GM12864 (cell line): ENCODE measurements at regions not wholly inside any gene's neighbourhood (a gene's known extent, or its start where the extent isn't known, plus 50 kb on each side); places are given as distances from the start of the nearest gene placed in this dataset.

Experiments used
- DNase-seq: peaks from one replicate; pipeline ENCODE4 v3.0.0-alpha.2; 2011; ENCODE audit warnings: low read depth
- H3K4me3 ChIP-seq: 2 replicates; pipeline ENCODE4 v1.5.1; 2011; ENCODE audit warnings: mild to moderate bottlenecking, low read depth, low read length, control low read depth
- CTCF ChIP-seq: IDR thresholded peaks from 2 replicates; pipeline ENCODE4 v1.5.1; 2011; ENCODE audit warnings: low read depth, mild to moderate bottlenecking, moderate library complexity, low read length, control low read depth, inconsistent platforms; ENCODE audit errors: missing control alignments

- DNase-seq, result no peak
- no peak overlapping the region for H3K4me3 ChIP-seq
- TF ChIP-seq CTCF, result no peak
Observed at GRCh38 chr11:122189229-122189628, 73.2 kb upstream of the BLID start.

- no peak for TF ChIP-seq CTCF
- H3K4me3 ChIP-seq, result no peak overlapping the region
- DNase-seq, result no peak
Observed at GRCh38 chr11:122187373-122188165, 71.6 kb upstream of the BLID start.

- DNase-seq, result no peak
- H3K4me3 ChIP-seq, result no peak overlapping the region
- TF ChIP-seq CTCF, result no peak
Observed at GRCh38 chr11:122186439-122187080, 70.5 kb upstream of the BLID start.

GRCh38 chr11:122183933-122184332, 67.9 kb upstream of the BLID start:
- no peak for DNase-seq
- no peak overlapping the region for H3K4me3 ChIP-seq
- no peak for TF ChIP-seq CTCF

GRCh38 chr11:122181893-122182292, 65.9 kb upstream of the BLID start:
- H3K4me3 ChIP-seq, result no peak overlapping the region
- no peak for DNase-seq
- no peak for TF ChIP-seq CTCF

GRCh38 chr11:122181372-122181771, 65.4 kb upstream of the BLID start:
- no peak for TF ChIP-seq CTCF
- no peak overlapping the region for H3K4me3 ChIP-seq
- no peak for DNase-seq
